ENCODE measurements at regions not wholly inside any gene's neighbourhood (a gene's known extent, or its start where the extent isn't known, plus 50 kb on each side); places are given as distances from the start of the nearest gene placed in this dataset.
A peak's percentile ranks its signal among the peaks of the same experiment; 100 is the strongest.

GRCh38 chr5:54908774-54909525, 76.4 kb downstream of the ESM1 start:
- TF ChIP-seq EZH2 (IDR thresholded peaks at IDR 0.05; ENCODE audit: low read length, missing control alignments) (no peak), CTCF (conservative IDR thresholded peaks at IDR 0.05 in 1 of 2, IDR thresholded peaks at IDR 0.05 in 1 of 2; ENCODE audit: low read depth in 1 of 2, low read length in 2 of 2) (no peak)

GRCh38 chr5:54905942-54906537, 79.4 kb downstream of the ESM1 start:
- Histone ChIP-seq H3K27ac (ENCODE audit: insufficient read depth, low read length) (no peak overlapping the region), H3K9ac (ENCODE audit: insufficient read depth, low read length) (no peak overlapping the region), H3K79me2 (ENCODE audit: control insufficient read depth, insufficient read depth, low read length) (no peaks in the 10 kb centered on the region), H3K4me3 (replicated peaks in 1 of 4; ENCODE audit: control extremely low read depth in 1 of 4, insufficient read depth in 1 of 4, low read depth in 3 of 4, low read length in 4 of 4) (no peak overlapping the region), H3K9me3 (ENCODE audit: control insufficient read depth, insufficient read depth, low read depth, low read length) (no peaks in the 10 kb centered on the region), H3K4me1 (ENCODE audit: control insufficient read depth, extremely low read depth, insufficient read depth, low read length) (peaks cover 13% of the 10 kb centered on the region), H3K36me3 (ENCODE audit: control insufficient read depth, insufficient read depth, low read length) (no peaks in the 10 kb centered on the region), H3K27me3 (ENCODE audit: control insufficient read depth, insufficient read depth, low read length) (no peaks in the 10 kb centered on the region), H4K20me1 (ENCODE audit: control insufficient read depth, extremely low read depth, insufficient read depth, low read length) (no peaks in the 10 kb centered on the region), H3K4me2 (ENCODE audit: extremely low read depth, insufficient read depth, low read length) (no peak overlapping the region), H2AFZ (ENCODE audit: low read length) (no peak overlapping the region)
- TF ChIP-seq CTCF (conservative IDR thresholded peaks at IDR 0.05 in 1 of 2, IDR thresholded peaks at IDR 0.05 in 1 of 2; ENCODE audit: low read depth in 1 of 2, low read length in 2 of 2) (peak; percentile 74 to 75), EZH2 (IDR thresholded peaks at IDR 0.05; ENCODE audit: low read length, missing control alignments) (no peak)
- DNase-seq (ENCODE audit: low read depth in 2 of 2): peak; percentile 61 to 83

More at GRCh38 chr5:54908774-54909525, 76.4 kb downstream of the ESM1 start:
- Histone ChIP-seq H3K4me1 (ENCODE audit: control insufficient read depth, extremely low read depth, insufficient read depth, low read length) (peaks cover 6% of the 10 kb centered on the region), H3K4me2 (ENCODE audit: extremely low read depth, insufficient read depth, low read length) (no peak overlapping the region), H3K4me3 (replicated peaks in 1 of 4; ENCODE audit: control extremely low read depth in 1 of 4, insufficient read depth in 1 of 4, low read depth in 3 of 4, low read length in 4 of 4) (no peak overlapping the region), H3K79me2 (ENCODE audit: control insufficient read depth, insufficient read depth, low read length) (no peaks in the 10 kb centered on the region), H4K20me1 (ENCODE audit: control insufficient read depth, extremely low read depth, insufficient read depth, low read length) (no peaks in the 10 kb centered on the region), H2AFZ (ENCODE audit: low read length) (no peak overlapping the region), H3K9me3 (ENCODE audit: control insufficient read depth, insufficient read depth, low read depth, low read length) (no peaks in the 10 kb centered on the region), H3K27ac (ENCODE audit: insufficient read depth, low read length) (no peak overlapping the region), H3K27me3 (ENCODE audit: control insufficient read depth, insufficient read depth, low read length) (no peaks in the 10 kb centered on the region), H3K9ac (ENCODE audit: insufficient read depth, low read length) (no peak overlapping the region), H3K36me3 (ENCODE audit: control insufficient read depth, insufficient read depth, low read length) (no peaks in the 10 kb centered on the region)
- DNase-seq (ENCODE audit: low read depth in 2 of 2): peak in 1 of 2 donors; percentile 36

GRCh38 chr5:54905246-54905795, 80.1 kb downstream of the ESM1 start:
- Histone ChIP-seq H3K4me1 (ENCODE audit: control insufficient read depth, extremely low read depth, insufficient read depth, low read length) (peaks cover 13% of the 10 kb centered on the region), H3K4me2 (ENCODE audit: extremely low read depth, insufficient read depth, low read length) (no peak overlapping the region), H2AFZ (ENCODE audit: low read length) (no peak overlapping the region), H3K9me3 (ENCODE audit: control insufficient read depth, insufficient read depth, low read depth, low read length) (no peaks in the 10 kb centered on the region), H3K27ac (ENCODE audit: insufficient read depth, low read length) (no peak overlapping the region), H3K36me3 (ENCODE audit: control insufficient read depth, insufficient read depth, low read length) (no peaks in the 10 kb centered on the region), H4K20me1 (ENCODE audit: control insufficient read depth, extremely low read depth, insufficient read depth, low read length) (no peaks in the 10 kb centered on the region), H3K79me2 (ENCODE audit: control insufficient read depth, insufficient read depth, low read length) (no peaks in the 10 kb centered on the region), H3K27me3 (ENCODE audit: control insufficient read depth, insufficient read depth, low read length) (no peaks in the 10 kb centered on the region), H3K9ac (ENCODE audit: insufficient read depth, low read length) (no peak overlapping the region), H3K4me3 (replicated peaks in 1 of 4; ENCODE audit: control extremely low read depth in 1 of 4, insufficient read depth in 1 of 4, low read depth in 3 of 4, low read length in 4 of 4) (no peak overlapping the region)
- TF ChIP-seq CTCF (conservative IDR thresholded peaks at IDR 0.05 in 1 of 2, IDR thresholded peaks at IDR 0.05 in 1 of 2; ENCODE audit: low read depth in 1 of 2, low read length in 2 of 2): no peak
- peak in 1 of 2 donors; percentile 39 for DNase-seq (ENCODE audit: low read depth in 2 of 2)
